ENCODE measurements at regions not wholly inside any gene's neighbourhood (a gene's known extent, or its start where the extent isn't known, plus 50 kb on each side); places are given as distances from the start of the nearest gene placed in this dataset.
"Not testable (repeated sequence)": the region's sequence is repeated elsewhere in the genome, so short reads cannot be mapped to it uniquely, and the experiment has no call there.

GRCh38 chr12:115380546-115381120, 696.7 kb upstream of the TBX3 start:
- no peak for DNase-seq

- DNase-seq, result no peak
These were observed 694.3 kb upstream of the TBX3 start for GRCh38 chr12:115378291-115378690.

GRCh38 chr12:115377779-115378178, 693.8 kb upstream of the TBX3 start:
- no peak for DNase-seq

GRCh38 chr12:115377230-115377629, 693.3 kb upstream of the TBX3 start:
- DNase-seq, result no peak

DNA sequence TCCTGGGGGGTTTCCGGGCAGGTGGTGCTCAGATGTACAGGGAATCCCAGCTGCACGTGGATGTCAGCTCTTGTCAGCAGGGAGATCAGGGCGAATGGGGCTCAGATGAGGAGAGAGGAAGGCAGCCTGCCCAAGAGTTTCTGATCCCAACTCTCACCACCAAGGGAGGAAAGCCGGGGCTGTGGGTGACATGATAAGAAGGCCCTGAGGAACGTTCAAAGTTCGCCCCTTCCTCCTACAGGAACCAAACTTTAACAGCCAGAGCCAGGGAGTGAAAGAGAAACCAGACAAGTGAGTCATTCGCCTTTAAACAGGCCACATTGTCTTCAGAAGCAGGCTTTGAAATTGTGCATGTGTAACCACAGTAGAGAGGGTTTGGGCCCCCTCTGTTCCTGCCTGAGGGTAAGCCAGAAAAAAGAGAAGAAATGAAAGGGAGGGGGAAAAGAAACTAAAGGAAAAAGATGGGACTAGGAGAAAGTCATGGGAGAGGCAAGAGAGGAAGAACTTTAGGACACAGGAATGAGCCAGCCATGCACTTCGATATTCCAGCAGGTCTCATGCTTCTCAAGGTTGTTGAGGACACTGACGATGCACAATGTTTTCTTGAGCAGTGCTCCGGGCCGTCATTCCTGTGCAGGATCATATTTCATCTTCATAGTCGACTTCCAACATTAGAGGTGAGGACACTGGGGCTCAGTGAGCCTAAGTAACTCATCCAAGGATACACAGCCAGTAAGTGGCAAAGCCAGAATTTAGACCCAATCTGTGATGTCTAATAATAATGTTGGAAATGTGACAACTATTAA, 691.4 kb upstream of the TBX3 start:
- DNase-seq, result no peak

- no peak for DNase-seq
These were observed 690.7 kb upstream of the TBX3 start for GRCh38 chr12:115374480-115375185.

DNA sequence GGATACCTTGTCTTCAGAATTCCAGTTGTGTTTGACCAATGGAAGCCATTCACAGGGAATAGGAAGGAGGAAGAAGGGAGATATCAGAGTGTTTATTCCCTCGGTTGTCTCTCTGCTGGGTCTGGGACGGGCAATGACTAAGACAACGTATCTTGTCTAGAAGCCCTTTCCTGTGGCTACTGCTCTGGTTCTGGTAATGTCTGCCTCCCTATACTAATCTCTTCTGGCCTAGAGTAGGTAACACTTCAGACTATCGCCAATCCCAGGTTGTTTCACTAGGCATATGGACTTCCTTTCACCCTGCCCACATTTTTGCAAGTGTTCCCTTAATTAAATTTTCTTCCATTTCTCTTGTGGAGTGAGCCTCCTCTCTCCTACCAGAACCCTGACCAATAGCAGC, 687.7 kb upstream of the TBX3 start:
- DNase-seq, result no peak

GRCh38 chr12:115370650-115371049, 686.7 kb upstream of the TBX3 start:
- DNase-seq, result no peak

GRCh38 chr12:115370207-115370606, 686.2 kb upstream of the TBX3 start:
- no peak for DNase-seq

- not testable (repeated sequence) for DNase-seq
These were observed 682.3 kb upstream of the TBX3 start for GRCh38 chr12:115366277-115366676.

GRCh38 chr12:115365765-115366164, 681.8 kb upstream of the TBX3 start:
- DNase-seq, result not testable (repeated sequence)

DNA sequence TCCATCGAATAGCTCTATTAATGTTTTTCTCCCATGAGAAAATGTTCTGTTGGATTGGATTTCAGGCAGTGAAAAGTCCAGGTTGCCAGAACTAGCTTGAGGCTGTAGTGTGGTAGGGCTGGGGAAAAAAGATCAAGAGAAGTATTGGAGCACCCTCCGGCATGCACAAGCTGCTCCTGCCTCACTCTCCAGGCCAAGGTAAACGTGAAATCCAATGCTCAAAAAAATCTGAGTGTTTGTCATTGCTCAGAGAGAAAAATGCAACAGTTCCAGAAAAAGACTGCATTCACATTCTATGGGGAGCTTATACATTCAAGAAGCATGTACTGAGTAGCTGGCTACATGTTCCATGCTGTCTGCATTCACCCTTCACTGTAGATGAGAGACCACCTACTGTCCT, 680.9 kb upstream of the TBX3 start:
- DNase-seq, result no peak

- no peak for DNase-seq
These were observed 678.5 kb upstream of the TBX3 start for GRCh38 chr12:115362339-115362976.

GRCh38 chr12:115357681-115358080, 673.7 kb upstream of the TBX3 start:
- no peak for DNase-seq

GRCh38 chr12:115355301-115355700, 671.3 kb upstream of the TBX3 start:
- no peak for DNase-seq

GRCh38 chr12:115354007-115354890, 670.3 kb upstream of the TBX3 start:
- DNase-seq, result no peak

DNA sequence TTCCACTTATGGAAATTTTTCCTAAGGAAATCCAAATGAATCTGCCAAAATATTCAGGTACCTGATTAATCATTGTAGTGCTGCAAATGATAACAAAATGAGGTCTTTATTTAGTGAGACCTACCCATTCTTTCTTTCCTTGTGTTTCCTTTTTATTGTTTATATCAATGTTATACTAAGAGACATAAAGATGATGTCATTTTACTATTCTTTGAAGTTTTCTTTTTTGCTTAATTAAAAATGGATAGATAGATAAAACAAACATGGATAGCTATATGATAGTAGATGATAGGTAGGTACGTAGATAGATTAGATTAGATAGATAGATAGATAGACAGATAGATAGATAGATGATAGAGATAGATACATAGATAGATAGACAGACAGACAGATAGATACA, 669.5 kb upstream of the TBX3 start:
- no peak for DNase-seq

- no peak for DNase-seq
These were observed 667.6 kb upstream of the TBX3 start for GRCh38 chr12:115351514-115352077.

DNA sequence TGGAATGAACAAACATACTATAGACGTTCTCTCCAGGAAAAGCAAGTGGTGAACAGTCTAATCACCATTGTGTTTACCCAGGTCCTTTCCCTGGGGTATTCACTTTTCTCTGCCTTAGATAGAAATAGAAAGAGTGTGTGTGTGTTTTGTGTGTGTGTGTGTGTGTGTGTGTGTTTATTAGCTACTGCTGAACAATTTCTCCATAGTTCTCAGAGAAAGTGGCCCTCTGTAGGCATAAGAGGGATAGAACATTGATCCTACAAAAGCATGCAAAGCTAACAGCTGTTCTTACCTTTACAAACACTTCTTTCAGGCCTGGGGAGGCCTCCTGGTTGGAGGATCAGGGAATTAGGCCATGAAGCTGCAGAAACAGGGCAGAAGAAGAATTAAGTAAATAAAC, 665.7 kb upstream of the TBX3 start:
- DNase-seq, result no peak

GRCh38 chr12:115348301-115348700, 664.3 kb upstream of the TBX3 start:
- no peak for DNase-seq

DNA sequence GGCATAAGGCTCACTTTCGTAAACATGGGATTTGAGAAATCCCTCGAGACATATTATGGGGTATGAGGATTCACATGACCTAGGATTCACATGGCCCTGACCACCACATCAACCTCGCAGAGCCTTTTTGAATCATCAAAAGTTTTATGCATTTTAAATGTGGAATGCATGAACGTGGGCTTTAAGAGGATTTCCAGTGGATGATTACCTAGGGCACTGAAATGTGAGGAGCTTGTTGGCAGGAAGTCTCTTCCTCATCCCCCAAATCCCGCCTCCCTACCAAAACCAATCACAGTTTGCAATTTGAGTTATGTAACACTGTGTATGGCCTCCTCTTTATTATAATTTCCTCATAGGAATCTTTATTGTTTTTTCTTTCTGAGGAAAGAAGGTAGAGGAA, 659.6 kb upstream of the TBX3 start:
- no peak for DNase-seq

- no peak for DNase-seq
These were observed 659.0 kb upstream of the TBX3 start for GRCh38 chr12:115343008-115343407.

All from NCI-H446 treated with DMSO at 0.1 percent for 48 hours (cell line).